Erythroblast (primary cell): ENCODE measurements at regions not wholly inside any gene's neighbourhood (a gene's known extent, or its start where the extent isn't known, plus 50 kb on each side); places are given as distances from the start of the nearest gene placed in this dataset.

Experiments used
- GATA1 ChIP-seq: IDR thresholded peaks from 2 replicates; pipeline ENCODE4 v1.6.1; 2011; ENCODE audit warnings: low read depth, mild to moderate bottlenecking, control low read depth, low read length, moderate library complexity
- POLR2A ChIP-seq: IDR thresholded peaks from 2 replicates; pipeline ENCODE4 v1.6.1; 2011; ENCODE audit warnings: mild to moderate bottlenecking, low read length

- no peak for TF ChIP-seq POLR2A
- no peak for TF ChIP-seq GATA1
These were observed 393.9 kb upstream of the SALL1 start for GRCh38 chr16:51544851-51545467.
